ENCODE measurements at regions not wholly inside any gene's neighbourhood (a gene's known extent, or its start where the extent isn't known, plus 50 kb on each side); places are given as distances from the start of the nearest gene placed in this dataset.

- DNase-seq (ENCODE audit: low read depth in 2 of 2), result no peak
These were observed 455.9 kb upstream of the PSMD7 start for GRCh38 chr16:73840728-73841127.

- no peak for DNase-seq (ENCODE audit: low read depth in 2 of 2)
These were observed 465.4 kb upstream of the PSMD7 start for GRCh38 chr16:73831220-73831619.

GRCh38 chr16:73823205-73823849 lies 473.3 kb upstream of the PSMD7 start:
- DNase-seq (ENCODE audit: low read depth in 2 of 2), result no peak

- no peak for DNase-seq (ENCODE audit: low read depth in 2 of 2)
These were observed 478.9 kb upstream of the PSMD7 start for GRCh38 chr16:73817526-73818324.

- DNase-seq (ENCODE audit: low read depth in 2 of 2), result no peak
These were observed 483.1 kb upstream of the PSMD7 start for GRCh38 chr16:73813527-73813926.

- DNase-seq (ENCODE audit: low read depth in 2 of 2), result no peak
These were observed 492.2 kb upstream of the PSMD7 start for GRCh38 chr16:73804456-73804855.

GRCh38 chr16:73798471-73798870 lies 498.1 kb upstream of the PSMD7 start:
- DNase-seq (ENCODE audit: low read depth in 2 of 2), result no peak

- DNase-seq (ENCODE audit: low read depth in 2 of 2), result no peak
These were observed 499.5 kb upstream of the PSMD7 start for GRCh38 chr16:73797115-73797514.

GRCh38 chr16:73796241-73796640 lies 500.4 kb upstream of the PSMD7 start:
- no peak for DNase-seq (ENCODE audit: low read depth in 2 of 2)

- DNase-seq (ENCODE audit: low read depth in 2 of 2), result no peak
These were observed 501.6 kb upstream of the PSMD7 start for GRCh38 chr16:73794994-73795393.

GRCh38 chr16:73793871-73794437 lies 502.7 kb upstream of the PSMD7 start:
- DNase-seq (ENCODE audit: low read depth in 2 of 2), result no peak

GRCh38 chr16:73793260-73793659 lies 503.4 kb upstream of the PSMD7 start:
- DNase-seq (ENCODE audit: low read depth in 2 of 2), result no peak

GRCh38 chr16:73792199-73793020 lies 504.2 kb upstream of the PSMD7 start:
- no peak for DNase-seq (ENCODE audit: low read depth in 2 of 2)

- no peak for DNase-seq (ENCODE audit: low read depth in 2 of 2)
These were observed 515.3 kb upstream of the PSMD7 start for GRCh38 chr16:73781297-73781696.

GRCh38 chr16:73778887-73779286 lies 517.7 kb upstream of the PSMD7 start:
- DNase-seq (ENCODE audit: low read depth in 2 of 2), result no peak

GRCh38 chr16:73775841-73776388 lies 520.7 kb upstream of the PSMD7 start:
- DNase-seq (ENCODE audit: low read depth in 2 of 2), result no peak

- no peak for DNase-seq (ENCODE audit: low read depth in 2 of 2)
These were observed 525.2 kb upstream of the PSMD7 start for GRCh38 chr16:73771196-73772064.

GRCh38 chr16:73768786-73769203 lies 527.8 kb upstream of the PSMD7 start:
- DNase-seq (ENCODE audit: low read depth in 2 of 2), result no peak

- DNase-seq (ENCODE audit: low read depth in 2 of 2), result no peak
These were observed 532.3 kb upstream of the PSMD7 start for GRCh38 chr16:73764321-73764720.

- DNase-seq (ENCODE audit: low read depth in 2 of 2), result no peak
These were observed 540.1 kb upstream of the PSMD7 start for GRCh38 chr16:73756289-73757178.

Measured in stimulated activated CD8-positive, alpha-beta memory T cell treated with anti-CD3 and anti-CD28 coated beads, Interleukin-15, amount 100 ng/mL, for 48 hours (primary cell).